BE2C (cell line): ENCODE measurements at regions not wholly inside any gene's neighbourhood (a gene's known extent, or its start where the extent isn't known, plus 50 kb on each side); places are given as distances from the start of the nearest gene placed in this dataset.

Experiments used
- DNase-seq: peaks from one replicate; pipeline ENCODE4 v3.0.0-alpha.2; 2020
- H3K27me3 ChIP-seq: fragments of 250-450 bp; sonication (Bioruptor Pico); 2 replicates; pipeline ENCODE4 v1.5.1; 2020; ENCODE audit warnings: mild to moderate bottlenecking
- H3K36me3 ChIP-seq: fragments of 250-450 bp; sonication (Bioruptor Pico); 2 replicates; pipeline ENCODE4 v1.5.1; 2020; ENCODE audit warnings: mild to moderate bottlenecking
- H3K4me1 ChIP-seq: fragments of 250-450 bp; sonication (Bioruptor Pico); 2 replicates; pipeline ENCODE4 v1.5.1; 2020
- H3K4me3 ChIP-seq: 2 replicates; pipeline ENCODE4 v1.5.1; 2011; ENCODE audit warnings: low read depth, low read length
- H3K9me3 ChIP-seq: fragments of 250-450 bp; sonication (Bioruptor Pico); 2 replicates; pipeline ENCODE4 v1.5.1; 2020
- TF ChIP-seq, protein P1 (sequence below): IDR thresholded peaks from 2 replicates; pipeline ENCODE4 v1.5.1; 2012; ENCODE audit warnings: mild to moderate bottlenecking, low read depth, low read length

GRCh38 chr10:55892276-55892675 is 468.8 kb downstream of the ZWINT start:
- no peaks in the 10 kb centered on the region for H3K4me1 ChIP-seq
- H3K9me3 ChIP-seq: no peaks in the 10 kb centered on the region
- H3K27me3 ChIP-seq: no peaks in the 10 kb centered on the region
- no peak overlapping the region for H3K4me3 ChIP-seq
- no peaks in the 10 kb centered on the region for H3K36me3 ChIP-seq
- TF ChIP-seq, protein P1, sequence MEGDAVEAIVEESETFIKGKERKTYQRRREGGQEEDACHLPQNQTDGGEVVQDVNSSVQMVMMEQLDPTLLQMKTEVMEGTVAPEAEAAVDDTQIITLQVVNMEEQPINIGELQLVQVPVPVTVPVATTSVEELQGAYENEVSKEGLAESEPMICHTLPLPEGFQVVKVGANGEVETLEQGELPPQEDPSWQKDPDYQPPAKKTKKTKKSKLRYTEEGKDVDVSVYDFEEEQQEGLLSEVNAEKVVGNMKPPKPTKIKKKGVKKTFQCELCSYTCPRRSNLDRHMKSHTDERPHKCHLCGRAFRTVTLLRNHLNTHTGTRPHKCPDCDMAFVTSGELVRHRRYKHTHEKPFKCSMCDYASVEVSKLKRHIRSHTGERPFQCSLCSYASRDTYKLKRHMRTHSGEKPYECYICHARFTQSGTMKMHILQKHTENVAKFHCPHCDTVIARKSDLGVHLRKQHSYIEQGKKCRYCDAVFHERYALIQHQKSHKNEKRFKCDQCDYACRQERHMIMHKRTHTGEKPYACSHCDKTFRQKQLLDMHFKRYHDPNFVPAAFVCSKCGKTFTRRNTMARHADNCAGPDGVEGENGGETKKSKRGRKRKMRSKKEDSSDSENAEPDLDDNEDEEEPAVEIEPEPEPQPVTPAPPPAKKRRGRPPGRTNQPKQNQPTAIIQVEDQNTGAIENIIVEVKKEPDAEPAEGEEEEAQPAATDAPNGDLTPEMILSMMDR: no peak
- DNase-seq: no peak

GRCh38 chr10:55881588-55881987 is 479.5 kb downstream of the ZWINT start:
- TF ChIP-seq, protein P1: no peak
- Histone ChIP-seq H3K4me1 (no peaks in the 10 kb centered on the region), H3K9me3 (no peaks in the 10 kb centered on the region), H3K36me3 (no peaks in the 10 kb centered on the region), H3K27me3 (no peaks in the 10 kb centered on the region), H3K4me3 (no peak overlapping the region)
- no peak for DNase-seq

- no peaks in the 10 kb centered on the region for H3K36me3 ChIP-seq
- no peak overlapping the region for H3K4me3 ChIP-seq
- H3K4me1 ChIP-seq: no peaks in the 10 kb centered on the region
- DNase-seq: no peak
- no peaks in the 10 kb centered on the region for H3K27me3 ChIP-seq
- H3K9me3 ChIP-seq: no peaks in the 10 kb centered on the region
- TF ChIP-seq, protein P1: no peak
Measured at GRCh38 chr10:55873485-55873884, 487.6 kb downstream of the ZWINT start.

DNA sequence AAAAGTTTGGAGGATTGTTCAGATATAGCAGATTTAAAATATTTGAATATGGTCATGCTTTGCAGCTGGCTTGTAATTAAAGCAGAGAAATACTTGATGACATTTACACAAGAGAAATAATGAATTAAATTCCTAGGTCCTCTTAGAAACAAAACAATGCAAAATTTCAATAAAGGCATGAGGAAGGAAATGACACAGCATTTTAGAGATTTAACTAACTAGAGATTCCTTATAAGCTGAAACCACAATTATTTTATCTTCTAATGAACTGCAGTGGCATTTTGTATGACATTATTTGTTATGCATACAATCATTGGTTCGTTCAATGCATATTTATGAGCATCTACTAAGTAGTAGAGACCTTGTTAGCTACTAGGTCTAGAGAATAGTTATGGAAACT is 490.9 kb downstream of the ZWINT start:
- TF ChIP-seq, protein P1: no peak
- Histone ChIP-seq H3K4me3 (no peak overlapping the region), H3K9me3 (no peaks in the 10 kb centered on the region), H3K27me3 (no peaks in the 10 kb centered on the region), H3K36me3 (no peaks in the 10 kb centered on the region), H3K4me1 (no peaks in the 10 kb centered on the region)
- no peak for DNase-seq

GRCh38 chr10:55867848-55868247 is 493.2 kb downstream of the ZWINT start:
- TF ChIP-seq, protein P1: no peak
- H3K4me3 ChIP-seq: no peak overlapping the region
- H3K4me1 ChIP-seq: no peaks in the 10 kb centered on the region
- H3K36me3 ChIP-seq: no peaks in the 10 kb centered on the region
- no peak for DNase-seq
- H3K27me3 ChIP-seq: no peaks in the 10 kb centered on the region
- H3K9me3 ChIP-seq: no peaks in the 10 kb centered on the region

DNA sequence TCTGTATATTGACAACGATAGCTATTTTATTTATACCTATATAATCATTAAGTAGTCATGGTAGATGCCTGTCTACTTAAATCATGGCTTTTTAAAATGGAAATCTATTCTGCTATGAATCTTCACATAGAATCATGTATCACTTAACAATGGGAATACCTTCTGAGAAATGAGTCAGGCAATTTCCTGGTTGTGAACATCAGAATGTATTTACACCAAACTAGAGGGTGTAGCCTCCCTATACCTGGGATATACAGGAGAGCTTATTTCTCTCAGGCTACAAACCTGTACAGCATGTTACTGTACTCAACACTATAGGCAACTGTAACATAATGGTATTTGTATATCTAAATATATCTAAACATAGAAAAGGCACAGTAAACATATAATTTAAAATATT is 502.3 kb downstream of the ZWINT start:
- no peaks in the 10 kb centered on the region for H3K9me3 ChIP-seq
- no peak overlapping the region for H3K4me3 ChIP-seq
- H3K36me3 ChIP-seq: no peaks in the 10 kb centered on the region
- no peak for DNase-seq
- TF ChIP-seq, protein P1: no peak
- no peaks in the 10 kb centered on the region for H3K4me1 ChIP-seq
- H3K27me3 ChIP-seq: no peaks in the 10 kb centered on the region
